ENCODE measurements at regions not wholly inside any gene's neighbourhood (a gene's known extent, or its start where the extent isn't known, plus 50 kb on each side); places are given as distances from the start of the nearest gene placed in this dataset.
"Not testable (repeated sequence)": the region's sequence is repeated elsewhere in the genome, so short reads cannot be mapped to it uniquely, and the experiment has no call there.

- DNase-seq (ENCODE audit: low spot score), result no peak
These were observed 926.4 kb downstream of the IPMK start for GRCh38 chr10:57341294-57341693.

- DNase-seq (ENCODE audit: low spot score), result no peak
These were observed 928.7 kb downstream of the IPMK start for GRCh38 chr10:57338823-57339558.

DNA sequence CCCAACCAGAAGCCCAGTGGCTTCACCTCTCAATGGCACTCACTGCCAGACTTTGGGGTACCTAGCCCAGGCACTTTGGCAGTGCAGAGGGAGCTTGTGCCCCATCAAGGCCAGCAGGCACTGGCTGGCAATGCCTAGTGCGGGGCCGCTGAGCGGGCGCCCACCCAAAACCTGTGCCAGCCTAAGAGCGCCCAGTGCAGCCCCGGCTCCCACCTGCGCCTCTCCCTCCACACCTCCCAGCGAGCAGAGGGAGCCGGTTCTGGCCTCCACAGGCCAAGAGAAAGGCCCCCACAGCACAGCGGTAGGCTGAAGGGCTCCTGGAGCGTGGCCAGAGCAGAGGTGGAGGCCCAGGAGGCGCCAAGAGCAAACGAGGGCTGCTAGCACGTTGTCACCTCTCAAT lies 930.8 kb downstream of the IPMK start:
- no peak for DNase-seq (ENCODE audit: low spot score)

DNA sequence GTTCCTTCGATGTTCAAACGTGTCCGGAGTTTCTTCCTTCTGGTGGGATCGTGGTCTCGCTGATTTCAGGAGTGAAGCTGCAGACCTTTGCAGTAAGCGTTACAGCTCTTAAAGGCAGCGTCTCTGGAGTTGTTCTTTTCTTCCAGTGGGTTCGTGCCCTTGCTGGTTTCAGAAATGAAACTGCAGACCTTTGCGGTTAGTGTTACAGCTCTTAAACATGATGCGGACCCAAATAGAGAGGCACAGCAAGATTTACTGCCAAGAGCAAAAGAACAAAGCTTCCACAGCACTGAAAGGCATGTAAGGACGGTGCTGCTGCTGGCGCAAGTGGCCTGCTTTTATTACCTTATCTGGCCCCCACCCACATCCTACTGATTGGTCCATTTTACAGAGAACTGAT lies 931.4 kb downstream of the IPMK start:
- no peak for DNase-seq (ENCODE audit: low spot score)

DNA sequence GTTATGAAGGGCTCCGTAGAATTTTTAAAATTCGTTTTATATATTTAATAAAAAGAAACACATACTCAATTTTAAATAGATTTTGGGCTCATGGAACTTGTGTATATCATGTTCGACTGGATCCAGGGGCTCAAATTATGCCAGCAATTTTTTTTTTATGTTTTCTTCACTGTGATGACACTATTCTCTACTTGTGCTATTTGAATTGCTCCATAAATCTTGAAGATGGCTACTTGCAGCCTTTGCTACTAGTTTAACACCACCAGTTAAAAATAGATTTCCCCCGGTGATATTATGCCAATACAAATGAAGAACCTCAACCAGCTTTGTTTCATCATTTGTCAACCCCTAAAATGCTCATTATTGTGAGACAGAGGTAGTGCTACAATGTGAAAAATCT lies 933.2 kb downstream of the IPMK start:
- no peak for DNase-seq (ENCODE audit: low spot score)

GRCh38 chr10:57333880-57334279 lies 933.8 kb downstream of the IPMK start:
- no peak for DNase-seq (ENCODE audit: low spot score)

DNA sequence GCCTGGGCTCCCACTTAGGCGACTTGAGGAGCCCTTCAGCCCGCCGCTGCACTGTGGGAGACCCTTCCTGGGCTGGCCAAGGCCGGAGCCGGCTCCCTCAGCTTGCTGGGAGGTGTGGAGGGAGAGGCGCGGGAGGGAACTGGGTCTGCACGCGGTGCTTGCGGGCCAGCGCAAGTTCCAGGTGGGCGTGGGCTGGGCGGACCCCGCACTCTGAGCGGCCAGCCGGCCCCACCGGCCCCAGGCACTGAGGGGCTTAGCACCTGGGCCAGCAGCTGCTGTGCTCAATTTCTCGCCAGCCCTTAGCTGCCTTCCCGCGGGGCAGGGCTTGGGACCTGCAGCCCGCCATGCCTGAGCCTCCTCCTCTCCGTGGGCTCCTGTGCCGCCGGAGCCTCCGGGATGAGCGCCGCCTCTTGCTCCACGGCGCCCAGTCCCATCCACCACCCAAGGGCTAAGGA lies 946.3 kb downstream of the IPMK start:
- DNase-seq (ENCODE audit: low spot score), result not testable (repeated sequence)

DNA sequence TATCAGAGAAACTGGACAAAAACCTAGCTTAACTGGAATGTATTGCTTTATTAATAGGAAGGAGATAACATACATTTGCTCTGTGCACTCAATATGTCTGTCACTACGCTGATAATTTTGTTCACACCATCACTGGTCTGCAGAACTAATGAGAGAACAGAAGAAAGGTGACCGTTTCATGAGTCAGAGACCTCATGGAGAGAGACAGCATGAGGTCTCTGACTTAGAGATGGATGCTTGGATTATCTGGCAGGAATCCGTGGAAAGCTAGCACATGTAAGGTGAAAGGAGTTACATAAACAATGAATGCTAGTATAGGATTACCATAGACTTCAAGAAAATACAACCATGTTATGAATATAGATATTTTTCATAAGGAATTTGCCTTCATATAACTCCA lies 947.3 kb downstream of the IPMK start:
- DNase-seq (ENCODE audit: low spot score), result no peak

GRCh38 chr10:57314046-57314445 lies 953.0 kb upstream of the ZWINT start:
- no peak for DNase-seq (ENCODE audit: low spot score)

GRCh38 chr10:57303566-57303965 lies 942.5 kb upstream of the ZWINT start:
- DNase-seq (ENCODE audit: low spot score), result no peak

DNA sequence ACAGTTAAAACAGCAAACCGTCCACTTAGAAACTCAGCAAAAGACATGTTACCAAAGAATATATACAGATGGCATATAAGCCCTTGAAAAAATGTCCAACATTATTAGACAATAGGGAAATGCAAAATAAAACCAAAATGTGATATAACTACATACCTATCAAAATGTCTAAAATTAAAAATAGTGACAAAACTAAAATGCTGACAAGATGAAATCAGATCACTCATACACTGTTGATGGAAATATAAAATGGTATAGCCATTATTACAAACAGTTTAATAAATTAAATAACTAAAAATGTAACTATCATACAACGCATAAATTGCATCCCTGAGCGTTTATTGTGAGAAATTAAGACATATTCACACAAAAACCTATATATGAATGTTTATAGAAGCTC lies 939.7 kb upstream of the ZWINT start:
- DNase-seq (ENCODE audit: low spot score), result no peak

DNA sequence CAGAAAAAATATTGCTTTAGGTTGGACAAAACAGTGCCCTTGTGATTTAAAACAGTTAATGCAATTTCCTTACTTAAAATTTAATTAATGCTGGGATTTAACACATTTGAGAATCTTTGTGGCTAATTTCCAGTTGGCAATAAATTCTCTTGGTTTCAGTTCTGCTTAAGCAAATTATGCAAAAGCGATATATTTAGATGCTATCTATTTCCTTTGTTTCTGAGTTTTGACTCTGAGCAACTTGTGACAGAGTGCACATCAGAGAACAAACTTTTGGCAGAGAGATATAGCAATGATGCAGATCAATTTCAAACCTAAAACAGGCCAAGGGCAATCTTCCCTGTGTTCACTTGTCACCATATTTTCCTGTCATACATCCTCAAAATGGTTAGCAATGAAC lies 933.6 kb upstream of the ZWINT start:
- DNase-seq (ENCODE audit: low spot score), result no peak

- no peak for DNase-seq (ENCODE audit: low spot score)
These were observed 927.7 kb upstream of the ZWINT start for GRCh38 chr10:57288754-57289153.

- DNase-seq (ENCODE audit: low spot score), result no peak
These were observed 901.8 kb upstream of the ZWINT start for GRCh38 chr10:57262892-57263291.

DNA sequence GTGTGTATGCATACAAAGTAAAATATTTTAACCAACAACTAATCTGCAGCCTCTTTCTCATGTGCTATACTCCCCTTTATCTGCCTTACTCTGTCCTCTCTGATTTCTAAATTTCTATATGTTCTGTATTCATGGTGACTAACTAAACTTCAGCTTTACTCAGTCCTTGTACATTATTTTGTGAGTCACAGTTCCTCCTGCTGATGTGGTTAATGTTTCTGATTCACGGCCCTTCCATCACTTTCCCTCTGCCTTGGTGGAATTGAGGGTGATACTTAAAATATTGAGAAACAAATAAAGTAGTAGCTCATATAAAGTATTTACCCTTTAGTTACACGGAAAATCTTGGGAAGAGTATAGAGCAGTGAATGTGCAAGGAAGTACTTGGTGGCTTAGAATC lies 899.1 kb upstream of the ZWINT start:
- no peak for DNase-seq (ENCODE audit: low spot score)

DNA sequence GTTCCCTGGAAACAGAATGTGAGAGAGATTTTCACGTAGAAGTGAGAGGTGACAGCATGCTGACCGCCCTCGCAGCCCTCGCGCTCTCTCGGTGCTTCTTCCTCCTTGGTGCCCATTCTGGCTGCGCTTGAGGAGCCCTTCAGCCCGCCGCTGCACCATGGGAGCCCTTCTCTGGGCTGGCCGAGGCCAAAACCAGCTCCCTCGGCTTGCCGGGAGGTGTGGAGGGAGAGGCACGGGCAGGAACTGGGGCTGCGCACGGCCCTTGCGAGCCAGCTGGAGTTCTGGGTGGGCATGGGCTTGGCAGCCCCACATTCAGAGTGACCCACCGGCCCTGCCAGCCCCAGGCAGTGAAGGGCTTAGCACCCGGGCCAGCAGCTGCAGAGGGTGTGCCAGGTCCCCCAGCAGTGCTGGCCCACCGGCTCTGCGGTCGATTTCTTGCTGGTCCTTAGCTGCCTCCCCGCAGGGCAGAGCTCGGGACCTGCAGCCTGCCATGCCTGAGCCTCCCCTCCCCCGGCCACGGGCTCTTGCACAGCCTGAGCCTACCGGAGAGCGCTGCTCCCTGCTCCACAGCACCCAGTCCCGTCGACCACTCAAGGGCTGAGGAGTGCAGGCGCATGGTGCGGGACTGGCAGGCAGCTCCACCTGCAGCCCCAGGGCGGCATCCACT lies 888.7 kb upstream of the ZWINT start:
- no peak for DNase-seq (ENCODE audit: low spot score)

GRCh38 chr10:57247271-57247670 lies 886.2 kb upstream of the ZWINT start:
- no peak for DNase-seq (ENCODE audit: low spot score)

- DNase-seq (ENCODE audit: low spot score), result no peak
These were observed 864.9 kb upstream of the ZWINT start for GRCh38 chr10:57225920-57226319.

DNA sequence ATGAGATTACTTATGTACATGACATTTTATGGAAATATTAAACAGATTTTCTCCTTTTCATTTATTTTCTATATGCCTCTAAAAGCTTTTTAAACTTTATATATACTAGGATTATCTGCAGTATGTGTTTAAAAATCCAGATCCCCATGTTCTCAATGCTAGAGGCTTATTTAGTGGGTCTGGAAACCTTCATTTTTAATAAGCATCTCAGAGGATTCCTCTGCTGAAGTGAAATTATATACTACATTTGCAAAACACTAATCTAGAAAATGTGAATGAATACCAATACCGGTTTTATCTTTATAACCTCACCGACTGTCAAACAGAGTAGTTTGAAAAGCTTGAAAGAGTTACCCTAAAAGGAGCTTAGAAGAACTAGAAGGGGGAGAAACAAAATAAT lies 863.8 kb upstream of the ZWINT start:
- no peak for DNase-seq (ENCODE audit: low spot score)

DNA sequence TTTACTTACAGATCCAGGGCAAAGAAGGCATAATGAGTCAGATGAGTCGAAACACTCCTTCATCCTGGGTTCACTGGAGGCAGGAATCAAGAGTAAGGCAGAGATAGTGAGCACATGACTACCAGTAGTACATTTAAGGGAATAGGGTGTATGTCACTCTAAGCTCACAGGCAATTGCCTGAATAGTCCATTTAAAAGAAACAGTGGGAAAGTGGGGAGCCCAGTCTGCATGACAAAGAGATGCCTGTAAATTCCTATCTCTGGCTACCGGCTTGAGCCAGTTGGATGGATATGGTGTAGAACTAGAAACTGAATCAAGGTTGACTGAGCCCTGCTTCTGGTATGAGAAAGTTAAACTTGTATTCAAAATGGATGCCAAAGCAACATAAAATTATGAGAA lies 861.5 kb upstream of the ZWINT start:
- no peak for DNase-seq (ENCODE audit: low spot score)

DNA sequence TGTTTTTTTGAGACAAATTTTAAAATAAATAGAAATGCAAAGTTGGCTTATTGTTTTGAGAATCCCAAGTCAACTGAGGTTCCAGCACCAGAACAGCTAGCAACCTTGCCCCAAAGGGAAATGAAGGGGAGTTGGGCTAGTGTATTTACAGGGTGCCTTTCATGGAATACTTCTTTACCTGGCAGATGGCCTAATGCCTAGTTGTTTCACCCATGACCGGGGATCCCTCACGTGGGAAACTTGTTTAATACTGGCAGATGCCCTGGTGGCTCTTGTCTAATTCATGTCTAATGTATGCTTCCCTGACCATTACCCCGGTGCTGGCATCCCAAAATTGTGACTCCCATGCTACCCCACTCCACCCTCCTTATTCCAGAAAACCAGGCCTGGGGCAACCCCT lies 861.1 kb upstream of the ZWINT start:
- DNase-seq (ENCODE audit: low spot score), result no peak

GRCh38 chr10:57221674-57222073 lies 860.6 kb upstream of the ZWINT start:
- DNase-seq (ENCODE audit: low spot score), result no peak

DNA sequence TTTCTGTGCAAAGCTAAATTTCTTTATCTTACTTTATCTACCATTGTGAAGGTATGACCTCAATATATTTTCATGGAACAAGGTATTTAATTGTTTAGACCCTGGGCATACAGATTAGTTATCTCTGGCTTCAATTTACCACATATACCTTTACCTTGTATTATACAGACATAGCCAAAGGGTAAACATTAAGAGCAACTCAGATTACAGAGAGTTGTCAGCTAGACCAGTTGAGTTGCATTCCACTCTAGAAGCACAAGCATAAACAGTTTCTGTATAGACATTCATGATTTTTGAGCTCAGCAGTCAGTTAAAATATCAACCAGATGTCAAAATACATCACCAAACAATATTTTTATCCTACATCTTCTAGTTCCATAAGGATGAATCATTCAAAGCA lies 857.3 kb upstream of the ZWINT start:
- DNase-seq (ENCODE audit: low spot score), result no peak
